Smooth muscle cell (in vitro differentiated cells): ENCODE measurements at regions not wholly inside any gene's neighbourhood (a gene's known extent, or its start where the extent isn't known, plus 50 kb on each side); places are given as distances from the start of the nearest gene placed in this dataset.

Source experiments
- DNase-seq: peaks from one replicate; lab custom pipeline; 2025; ENCODE audit not compliant: unreplicated experiment; lab: John Stamatoyannopoulos, UW
- H2AFZ ChIP-seq: fragments of 200-600 bp; sonication (generic); 2 replicates; pipeline ENCODE4 v1.6.0; 2016; ENCODE audit warnings: antibody characterized with exemption, low read depth, mild to moderate bottlenecking
- H3F3A ChIP-seq: fragments of 200-600 bp; sonication (generic); 2 replicates; pipeline ENCODE4 v1.6.0; 2017; ENCODE audit warnings: antibody characterized with exemption, low read depth
- H3K27ac ChIP-seq: fragments of 200-600 bp; sonication (generic); 2 replicates; pipeline ENCODE4 v1.5.1; 2016; ENCODE audit warnings: low read depth, mild to moderate bottlenecking
- H3K27me3 ChIP-seq: fragments of 200-600 bp; sonication (generic); 2 replicates; pipeline ENCODE4 v1.6.1; 2016; ENCODE audit warnings: low read depth, mild to moderate bottlenecking
- H3K36me3 ChIP-seq: fragments of 200-600 bp; sonication (generic); 2 replicates; pipeline ENCODE4 v1.5.1; 2016; ENCODE audit warnings: low read depth
- H3K4me1 ChIP-seq: fragments of 200-600 bp; sonication (generic); 2 replicates; pipeline ENCODE4 v1.5.1; 2016; ENCODE audit warnings: low read depth
- H3K4me2 ChIP-seq: fragments of 200-600 bp; sonication (generic); 2 replicates; pipeline ENCODE4 v1.6.0; 2016; ENCODE audit warnings: mild to moderate bottlenecking
- H3K4me3 ChIP-seq: fragments of 200-600 bp; sonication (generic); 2 replicates; pipeline ENCODE4 v1.5.1; 2016; ENCODE audit warnings: mild to moderate bottlenecking
- H3K79me2 ChIP-seq: fragments of 200-600 bp; sonication (generic); 2 replicates; pipeline ENCODE4 v1.6.0; 2016; ENCODE audit warnings: low read depth, mild to moderate bottlenecking
- H3K9ac ChIP-seq: fragments of 200-600 bp; sonication (generic); 2 replicates; pipeline ENCODE4 v1.6.0; 2016; ENCODE audit warnings: low read depth
- H3K9me3 ChIP-seq: fragments of 200-600 bp; sonication (generic); replicated peaks from 2 replicates; pipeline ENCODE4 v1.5.1; 2016; ENCODE audit warnings: low read depth
- H4K20me1 ChIP-seq: fragments of 200-600 bp; sonication (generic); 2 replicates; pipeline ENCODE4 v1.6.0; 2016; ENCODE audit warnings: low read depth
- CTCF ChIP-seq: fragments of 200-600 bp; sonication (generic); IDR thresholded peaks from 2 replicates; pipeline ENCODE4 v1.5.1; 2017; ENCODE audit warnings: borderline replicate concordance, mild to moderate bottlenecking, antibody characterized with exemption; ENCODE audit not compliant: insufficient read depth, poor library complexity, severe bottlenecking
- WGBS: methylation state at CpG from one replicate; pipeline ENCODE4 v1.1.7; 2016; ENCODE audit warnings: low lambda C conversion rate; 5-methylcytosine and 5-hydroxymethylcytosine counted together

DNA sequence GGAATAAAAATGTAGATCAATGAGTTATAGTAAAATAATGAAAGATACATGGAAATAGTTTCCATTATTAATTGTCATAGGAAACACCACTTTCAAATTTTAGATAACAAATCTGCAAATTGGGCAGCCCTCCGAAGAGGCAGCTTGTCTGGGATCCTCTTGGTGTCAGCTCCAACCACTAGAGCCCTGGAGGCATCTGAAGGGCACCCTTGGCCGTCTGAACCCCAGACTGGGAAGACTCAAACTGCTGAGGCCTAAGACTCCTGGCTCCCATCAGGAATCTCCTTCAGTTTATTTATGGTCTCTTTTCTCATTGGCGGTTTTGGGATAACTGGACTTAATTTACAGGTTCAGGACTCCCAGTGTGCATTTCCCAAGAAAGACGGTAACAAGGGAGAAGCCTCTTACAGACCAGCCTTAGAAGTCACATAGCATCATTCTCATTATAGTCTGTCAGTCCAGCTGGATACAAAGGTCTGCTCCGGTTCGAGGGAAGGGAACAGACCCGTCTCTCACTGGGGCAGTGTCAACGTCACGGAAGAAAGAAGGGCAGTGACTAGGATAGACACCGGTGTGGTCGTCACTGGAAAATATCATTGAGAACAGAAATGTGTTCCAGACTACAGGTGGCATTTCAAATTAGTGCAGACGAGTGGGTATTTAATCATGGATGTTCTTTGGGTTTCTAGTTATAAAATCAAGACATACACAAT is 390.7 kb upstream of the NETO1 start:
- 84% methylated on average over 12 of the region's 12 CpGs for WGBS

GRCh38 chr18:73254564-73254963 is 386.8 kb upstream of the NETO1 start:
- no peaks in the 10 kb centered on the region for H3K9me3 ChIP-seq
- no peaks in the 10 kb centered on the region for H3K4me1 ChIP-seq
- 88% methylated on average over 5 of the region's 5 CpGs for WGBS
- H2AFZ ChIP-seq, result no peak overlapping the region
- H3K79me2 ChIP-seq, result no peaks in the 10 kb centered on the region
- no peaks in the 10 kb centered on the region for H4K20me1 ChIP-seq
- H3F3A ChIP-seq, result no peaks in the 10 kb centered on the region
- no peak overlapping the region for H3K9ac ChIP-seq
- no peak for DNase-seq
- TF ChIP-seq CTCF, result no peak
- no peaks in the 10 kb centered on the region for H3K36me3 ChIP-seq
- no peak overlapping the region for H3K4me3 ChIP-seq
- H3K27ac ChIP-seq, result no peak overlapping the region
- no peaks in the 10 kb centered on the region for H3K27me3 ChIP-seq
- H3K4me2 ChIP-seq, result no peak overlapping the region

More for the DNA sequence above, 390.7 kb upstream of the NETO1 start:
- DNase-seq, result no peak
- H3K27me3 ChIP-seq, result no peaks in the 10 kb centered on the region
- H4K20me1 ChIP-seq, result no peaks in the 10 kb centered on the region
- no peaks in the 10 kb centered on the region for H3K9me3 ChIP-seq
- no peaks in the 10 kb centered on the region for H3K79me2 ChIP-seq
- H3K36me3 ChIP-seq, result no peaks in the 10 kb centered on the region
- no peak for TF ChIP-seq CTCF
- H3K4me3 ChIP-seq, result no peak overlapping the region
- no peak overlapping the region for H3K9ac ChIP-seq
- H3K4me2 ChIP-seq, result no peak overlapping the region
- no peak overlapping the region for H2AFZ ChIP-seq
- H3K27ac ChIP-seq, result no peak overlapping the region
- H3K4me1 ChIP-seq, result no peaks in the 10 kb centered on the region
- no peaks in the 10 kb centered on the region for H3F3A ChIP-seq

DNA sequence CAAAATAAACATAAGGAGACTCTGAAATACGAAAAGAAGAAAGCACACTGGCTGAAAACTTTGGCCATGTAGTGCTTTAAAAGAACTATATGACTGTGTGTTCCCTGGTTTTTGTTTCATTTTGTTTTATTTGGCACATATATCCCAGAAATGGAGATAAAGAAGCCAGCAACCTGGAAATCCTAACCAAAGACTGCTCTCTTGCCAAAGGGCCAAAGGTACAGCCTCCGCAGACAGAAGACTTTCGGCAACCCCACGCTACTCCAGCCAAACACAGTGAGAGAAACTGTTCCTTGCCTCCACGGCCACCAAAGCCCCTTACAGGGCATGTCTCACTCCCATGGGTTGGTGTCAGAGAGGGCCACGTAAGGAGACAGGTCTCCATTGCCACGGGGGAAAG is 381.2 kb upstream of the NETO1 start:
- no peak for TF ChIP-seq CTCF
- Histone ChIP-seq H3K27ac (no peak overlapping the region), H2AFZ (no peak overlapping the region), H3K27me3 (no peaks in the 10 kb centered on the region), H3K4me2 (no peak overlapping the region), H3F3A (no peaks in the 10 kb centered on the region), H3K79me2 (no peaks in the 10 kb centered on the region), H3K36me3 (no peaks in the 10 kb centered on the region), H3K9ac (no peak overlapping the region), H3K4me1 (no peaks in the 10 kb centered on the region), H3K4me3 (no peak overlapping the region), H4K20me1 (no peaks in the 10 kb centered on the region), H3K9me3 (no peaks in the 10 kb centered on the region)
- no peak for DNase-seq
- 90% methylated on average over 7 of the region's 7 CpGs for WGBS

DNA sequence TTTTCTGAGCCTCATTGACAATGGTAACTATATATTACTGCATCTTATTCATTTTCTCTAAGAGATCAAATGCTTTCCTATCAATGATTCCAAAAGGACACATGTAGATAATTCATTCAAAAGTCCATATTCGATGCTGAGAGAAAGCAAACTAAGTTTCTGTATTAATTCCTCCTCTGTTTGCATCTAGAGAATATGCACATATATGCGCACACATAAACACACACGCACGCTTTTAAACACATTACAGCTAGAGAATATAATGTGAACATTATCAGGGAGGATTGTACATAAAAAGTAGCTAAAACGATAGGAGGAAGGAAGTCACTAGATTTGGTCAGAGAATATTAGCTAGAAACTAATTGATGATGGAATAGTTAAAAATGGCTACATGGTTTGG is 379.0 kb upstream of the NETO1 start:
- Histone ChIP-seq H2AFZ (peak overlapping the region; percentile 7), H3K4me3 (no peak overlapping the region), H3K36me3 (no peaks in the 10 kb centered on the region), H4K20me1 (no peaks in the 10 kb centered on the region), H3K9me3 (no peaks in the 10 kb centered on the region), H3K27ac (no peak overlapping the region), H3F3A (no peaks in the 10 kb centered on the region), H3K4me2 (no peak overlapping the region), H3K4me1 (no peaks in the 10 kb centered on the region), H3K9ac (no peak overlapping the region), H3K79me2 (no peaks in the 10 kb centered on the region), H3K27me3 (no peaks in the 10 kb centered on the region)
- TF ChIP-seq CTCF, result no peak
- DNase-seq, result no peak
- WGBS, result 92% methylated on average over 5 of the region's 5 CpGs
